Erythroblast (primary cell): ENCODE measurements at regions not wholly inside any gene's neighbourhood (a gene's known extent, or its start where the extent isn't known, plus 50 kb on each side); places are given as distances from the start of the nearest gene placed in this dataset.

Source experiments
- GATA1 ChIP-seq: IDR thresholded peaks from 2 replicates; pipeline ENCODE4 v1.6.1; 2011; ENCODE audit warnings: low read depth, mild to moderate bottlenecking, control low read depth, low read length, moderate library complexity
- POLR2A ChIP-seq: IDR thresholded peaks from 2 replicates; pipeline ENCODE4 v1.6.1; 2011; ENCODE audit warnings: mild to moderate bottlenecking, low read length

- TF ChIP-seq POLR2A (no peak), GATA1 (no peak)
Observed at GRCh38 chr21:32842146-32842545, 70.6 kb upstream of the PAXBP1 start.
